HG03575 (cell line): ENCODE measurements at regions not wholly inside any gene's neighbourhood (a gene's known extent, or its start where the extent isn't known, plus 50 kb on each side); places are given as distances from the start of the nearest gene placed in this dataset.
"Not testable (repeated sequence)": the region's sequence is repeated elsewhere in the genome, so short reads cannot be mapped to it uniquely, and the experiment has no call there.

Experiments
- ATAC-seq: cut with Tn5 transposase; IDR thresholded peaks from one replicate; pipeline ENCODE4 v1.9.1; 2021; ENCODE audit not compliant: unreplicated experiment, insufficient number of reproducible peaks, low FRiP score; ENCODE audit errors: extremely low read depth

DNA sequence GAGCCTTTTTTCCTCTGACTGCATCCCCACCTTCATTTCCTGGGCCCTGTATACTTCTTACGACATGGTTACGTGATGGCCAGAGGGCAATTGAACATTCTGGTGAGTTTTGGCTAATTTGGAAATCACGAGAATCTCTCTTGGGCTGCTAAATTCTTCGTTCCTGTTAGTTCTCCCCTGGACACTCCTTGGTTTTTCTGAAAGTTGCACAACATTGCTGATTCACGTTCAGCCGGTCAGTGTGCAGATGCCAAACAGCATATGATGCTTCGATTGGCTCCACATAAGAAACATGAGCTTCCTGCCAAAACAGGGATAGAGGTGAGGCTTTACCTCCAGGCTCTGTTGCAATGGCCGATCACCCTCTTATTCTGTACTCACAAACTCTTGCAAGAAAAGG is 119.4 kb upstream of the LY86 start:
- ATAC-seq, result no peak

DNA sequence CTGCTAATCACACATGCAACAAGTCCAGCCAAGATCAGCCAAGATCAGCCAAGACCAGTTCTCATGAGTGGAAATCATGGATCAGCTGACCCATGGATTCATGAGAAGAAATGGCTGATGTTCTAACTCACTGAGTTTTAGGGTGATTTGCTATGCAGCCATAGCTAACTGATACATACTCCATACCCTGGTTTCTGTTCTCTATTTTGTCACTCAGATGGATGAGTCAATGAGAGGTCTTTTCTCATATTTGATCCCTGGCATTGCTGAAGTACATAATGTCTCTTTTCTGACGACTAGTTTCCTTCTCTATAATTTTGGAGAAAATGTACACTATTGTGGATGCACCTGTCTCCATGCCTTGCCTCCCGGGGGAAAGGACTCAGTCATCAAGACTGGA is 118.4 kb upstream of the LY86 start:
- no peak for ATAC-seq

DNA sequence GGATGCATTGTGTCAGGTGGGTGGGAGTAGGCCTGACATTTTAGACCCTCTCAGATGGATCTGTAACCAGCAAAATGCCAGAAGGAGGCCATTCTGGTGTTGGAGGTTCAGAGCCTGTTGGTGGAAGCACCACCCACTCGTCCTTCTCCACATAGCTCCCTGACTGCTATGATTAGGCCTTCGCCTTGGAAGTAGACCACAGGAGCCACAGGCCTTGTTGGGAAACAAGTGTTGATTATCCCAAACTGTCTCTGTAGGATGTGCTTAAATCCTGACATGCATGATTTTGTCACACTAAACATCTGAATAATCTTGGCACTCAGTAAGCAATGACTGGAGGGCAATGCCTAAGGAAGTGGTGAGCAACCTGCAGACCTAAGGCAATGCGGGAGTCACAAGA is 117.2 kb upstream of the LY86 start:
- no peak for ATAC-seq

DNA sequence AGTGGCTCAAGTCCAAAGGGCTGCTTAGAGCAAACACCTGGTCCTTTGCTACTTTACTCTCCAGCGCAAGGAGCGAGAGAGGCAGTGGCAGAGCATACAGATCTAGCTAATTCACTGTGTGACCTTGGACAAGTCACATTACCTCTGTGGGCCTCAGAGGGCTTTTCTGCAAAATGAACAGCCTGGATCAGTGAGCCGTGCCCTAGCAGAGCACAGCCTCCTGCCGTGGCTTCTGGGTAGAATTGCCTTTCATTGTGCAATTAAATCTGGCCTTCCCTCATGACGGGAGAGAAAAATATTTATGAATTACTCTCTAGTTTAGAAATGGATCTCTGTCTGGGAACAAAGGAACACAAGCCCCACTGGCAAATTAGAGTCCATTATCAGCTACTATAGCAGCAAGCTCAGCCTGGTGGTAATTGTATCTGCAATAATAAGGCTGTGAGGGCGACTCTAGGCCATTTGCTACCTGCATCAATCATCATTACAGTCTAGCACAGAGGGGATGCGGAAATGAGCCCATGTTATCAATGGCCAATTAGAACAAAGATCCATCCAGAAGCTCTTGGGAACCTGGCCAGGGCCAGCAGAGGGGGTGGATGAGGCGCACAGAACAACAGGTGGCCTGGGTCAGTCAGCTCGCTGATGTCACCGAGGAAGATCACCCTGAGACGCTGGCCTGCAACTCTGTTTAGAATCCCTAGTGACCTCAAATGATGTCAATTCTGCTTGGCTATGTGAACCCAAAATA is 114.2 kb upstream of the LY86 start:
- ATAC-seq, result no peak

DNA sequence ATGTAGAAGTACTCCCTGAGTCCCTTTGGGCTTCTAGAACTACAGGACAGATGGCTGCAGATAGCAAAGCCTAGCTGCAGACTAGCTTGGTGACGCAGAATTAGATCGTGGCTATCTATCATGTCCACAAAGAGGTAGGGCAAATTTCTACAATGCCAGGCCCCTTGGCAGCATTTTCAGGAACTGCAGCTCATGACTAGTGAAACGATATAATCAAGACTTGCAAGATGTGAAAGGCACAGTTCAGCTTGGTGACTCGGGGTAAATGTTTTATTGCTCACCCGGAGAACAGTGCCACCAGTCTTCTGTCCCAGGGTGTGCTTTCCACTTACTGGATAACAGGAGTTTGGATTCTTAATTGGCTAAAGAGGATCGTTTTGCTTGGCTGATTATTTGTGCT is 108.7 kb upstream of the LY86 start:
- no peak for ATAC-seq

DNA sequence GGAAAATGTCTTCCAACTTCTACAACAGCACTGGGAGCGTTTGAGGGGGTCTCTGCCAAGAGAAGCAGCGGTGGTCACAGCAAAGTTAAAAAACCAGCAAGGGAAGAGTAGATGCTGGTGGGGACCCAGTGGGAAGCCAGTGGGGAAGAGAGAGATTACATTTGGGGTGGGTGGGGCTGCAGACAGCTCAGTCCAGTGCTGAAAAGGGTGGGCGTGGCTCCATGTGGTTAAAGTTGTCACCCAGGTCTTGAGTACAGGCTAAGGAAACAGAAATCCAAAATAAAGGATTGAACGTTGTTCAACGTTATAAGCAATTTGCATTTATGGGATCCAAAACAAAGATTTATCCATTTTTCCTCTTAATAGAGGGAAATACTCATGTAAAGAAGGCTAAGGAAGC is 106.3 kb upstream of the LY86 start:
- ATAC-seq, result no peak

DNA sequence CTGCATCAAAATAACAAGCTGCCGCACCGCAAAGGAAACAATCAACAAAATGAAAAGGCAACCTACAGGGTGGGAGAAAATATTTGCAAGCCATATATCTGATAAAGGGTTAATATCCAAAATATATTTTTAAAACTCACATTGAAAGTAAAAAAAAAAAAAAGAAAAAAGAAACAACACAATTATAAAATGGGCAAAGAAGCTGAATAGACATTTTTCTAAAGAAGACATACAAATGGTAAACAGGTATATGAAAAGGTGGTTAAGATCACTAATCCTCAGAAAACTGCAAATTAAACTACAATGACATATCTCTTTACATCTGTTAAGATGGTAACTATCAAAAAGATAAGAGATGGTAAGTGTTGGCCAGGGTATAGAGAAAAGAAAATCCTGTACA is 105.4 kb upstream of the LY86 start:
- ATAC-seq, result no peak

DNA sequence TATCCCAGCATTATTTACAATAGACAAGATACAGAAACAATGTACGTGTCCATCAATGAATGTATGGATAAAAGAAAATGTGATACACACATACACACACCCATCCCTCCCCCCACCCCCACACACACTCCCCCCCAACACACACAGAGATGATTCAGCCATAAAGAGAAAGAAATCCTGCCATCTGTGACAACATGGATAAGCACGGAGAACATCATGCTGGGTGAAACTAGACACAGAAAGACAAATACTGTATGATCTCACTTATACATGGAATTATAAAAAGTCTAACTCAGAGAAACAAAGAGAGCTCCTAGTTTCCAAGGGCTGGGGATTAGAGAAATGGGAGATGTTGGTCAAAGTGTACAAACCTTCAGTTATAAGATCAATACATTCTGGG is 104.8 kb upstream of the LY86 start:
- no peak for ATAC-seq

DNA sequence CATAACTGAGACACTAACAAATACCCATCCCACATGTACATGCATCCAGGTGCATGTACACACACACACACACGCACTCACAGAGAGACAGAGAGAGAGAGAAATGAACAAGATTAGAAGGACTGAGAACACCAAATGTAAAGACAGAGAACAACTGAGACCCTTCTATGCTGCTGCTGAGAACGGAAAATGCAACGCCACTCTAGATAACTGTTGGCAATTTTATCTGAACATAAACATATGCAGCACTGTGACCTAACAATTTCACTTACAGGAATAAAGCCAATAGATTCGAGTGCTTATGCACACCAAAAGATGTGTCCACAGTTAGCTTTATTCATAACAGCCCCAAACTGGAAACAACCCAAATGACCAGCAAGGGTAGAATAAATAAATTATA is 103.8 kb upstream of the LY86 start:
- no peak for ATAC-seq

DNA sequence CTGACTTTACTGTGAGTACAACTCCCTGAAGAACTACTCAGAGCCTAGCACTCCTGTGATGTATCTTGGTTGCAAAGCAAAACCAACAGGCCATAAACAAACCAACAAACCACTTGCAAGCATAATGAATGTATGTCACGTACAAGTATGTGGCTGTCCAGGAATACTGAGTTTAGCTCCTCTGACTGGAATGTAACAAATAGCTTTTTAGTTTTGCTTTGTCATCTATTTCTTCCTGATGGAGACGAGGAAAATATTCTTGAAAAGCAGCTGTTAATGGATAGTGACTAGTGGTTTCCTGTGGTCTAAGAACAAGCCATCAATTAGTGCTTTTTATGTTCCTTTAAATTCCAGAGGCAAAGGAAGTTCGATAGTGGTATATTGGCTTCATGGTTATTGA is 101.9 kb upstream of the LY86 start:
- ATAC-seq, result no peak

DNA sequence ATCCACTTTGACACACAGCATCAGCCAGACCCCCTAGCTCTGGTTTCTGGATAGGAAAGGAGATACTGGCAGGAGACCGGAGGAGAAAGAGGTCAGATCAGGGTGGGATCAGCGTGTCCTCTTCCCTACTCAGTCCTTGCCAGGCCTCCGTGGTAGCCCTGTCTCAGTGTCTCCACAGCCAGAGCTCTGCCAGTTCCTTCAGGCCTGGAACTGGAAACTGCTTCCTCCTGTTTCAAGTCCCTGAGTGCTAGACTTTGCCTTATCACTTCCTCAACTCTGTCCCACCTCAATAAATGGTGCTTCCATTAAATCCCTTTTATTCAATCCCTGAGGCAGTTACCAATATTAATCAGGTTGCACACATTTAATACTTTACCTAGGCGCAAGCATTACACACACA is 96.8 kb upstream of the LY86 start:
- no peak for ATAC-seq

DNA sequence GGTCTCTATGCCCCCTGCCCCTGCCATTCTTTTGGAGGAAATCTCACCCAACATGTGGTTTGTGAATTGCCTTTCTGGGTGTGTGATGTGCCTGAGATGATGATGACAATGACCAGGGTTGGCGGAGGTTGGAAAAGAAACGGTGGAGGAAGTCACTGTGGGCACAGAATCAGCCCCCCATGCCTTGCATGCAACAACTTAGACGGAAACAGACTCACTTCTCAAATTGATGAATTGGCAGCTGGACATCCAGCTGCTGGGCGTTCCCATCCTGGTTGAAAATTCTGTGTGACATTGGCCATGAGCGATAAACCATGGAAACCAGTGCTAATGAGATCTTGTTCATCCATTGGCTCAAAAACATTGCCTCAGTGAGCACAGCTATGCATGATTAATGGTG is 95.8 kb upstream of the LY86 start:
- ATAC-seq, result no peak

DNA sequence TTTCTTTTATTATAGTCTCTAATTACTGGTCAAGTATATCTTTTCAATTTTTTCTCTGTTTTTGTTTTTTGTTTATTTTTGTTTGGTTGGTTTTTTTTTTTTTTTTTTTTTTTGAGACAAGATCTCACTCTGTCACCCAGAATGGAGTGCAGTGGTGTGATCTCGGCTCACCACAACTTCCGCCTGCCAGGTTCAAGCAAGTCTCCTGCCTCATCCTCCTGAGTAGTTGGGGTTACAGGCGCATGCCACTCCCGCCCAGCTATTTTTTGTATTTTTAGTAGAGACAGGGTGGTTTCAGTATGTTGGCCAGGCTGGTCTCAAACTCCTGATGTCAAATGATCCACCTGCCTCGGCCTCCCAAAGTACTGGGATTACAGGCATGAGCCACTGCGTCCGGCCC is 94.4 kb upstream of the LY86 start:
- not testable (repeated sequence) for ATAC-seq

DNA sequence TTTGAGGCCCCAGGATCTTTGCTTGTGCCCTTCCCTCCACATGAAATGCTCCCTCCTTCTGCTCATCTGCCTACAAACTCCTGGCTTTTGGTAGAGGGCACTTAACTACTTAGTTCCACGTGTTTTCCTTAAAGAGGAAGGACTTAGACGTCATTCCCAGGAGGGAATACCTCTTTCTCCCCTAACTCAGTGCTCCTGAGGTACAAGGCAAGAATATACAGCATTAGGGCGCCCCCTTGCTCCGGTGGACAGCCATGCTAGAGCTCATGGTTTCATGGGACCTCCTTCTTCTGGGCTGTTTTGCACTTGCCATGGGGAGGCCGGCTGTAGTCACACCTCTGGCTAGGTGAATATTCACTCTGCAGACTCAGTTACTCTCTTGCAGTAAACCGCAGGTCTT is 93.8 kb upstream of the LY86 start:
- no peak for ATAC-seq

DNA sequence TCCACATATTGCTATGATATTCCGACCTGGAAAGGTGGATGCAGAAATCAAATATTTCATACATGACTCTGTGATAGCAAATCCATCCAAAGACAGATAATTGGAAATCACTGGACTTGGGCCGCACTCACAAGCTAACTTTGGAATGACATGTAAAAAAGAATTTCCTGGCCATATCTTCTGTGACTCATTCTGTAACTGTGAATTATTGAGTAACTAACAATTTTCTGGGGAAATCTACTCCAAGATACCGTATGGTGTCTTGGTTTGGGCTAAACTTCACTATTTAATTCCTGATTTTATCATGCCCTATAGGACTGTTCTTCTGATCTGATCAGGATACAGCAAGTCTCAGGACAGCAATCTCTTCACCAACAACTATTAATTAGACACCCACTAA is 92.7 kb upstream of the LY86 start:
- no peak for ATAC-seq

DNA sequence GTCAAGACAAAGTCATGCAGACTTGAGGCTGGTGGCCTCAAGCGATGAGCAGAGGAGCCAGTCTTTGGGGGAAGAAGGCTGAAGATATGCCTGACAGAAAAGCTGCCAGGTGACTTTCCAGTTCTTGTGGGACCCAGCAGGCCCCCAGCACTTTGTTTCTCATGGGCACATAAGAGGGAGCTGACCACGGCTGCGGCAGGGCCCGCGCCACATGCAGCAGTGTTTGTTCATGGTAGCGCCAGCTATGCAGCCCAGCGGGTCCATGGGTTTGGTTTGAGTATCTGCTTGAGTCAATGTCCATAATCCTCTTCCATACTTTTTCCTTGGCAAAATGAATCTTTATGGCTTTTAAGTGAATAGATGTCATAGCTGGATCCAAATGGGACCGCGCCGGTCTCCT is 91.0 kb upstream of the LY86 start:
- no peak for ATAC-seq

DNA sequence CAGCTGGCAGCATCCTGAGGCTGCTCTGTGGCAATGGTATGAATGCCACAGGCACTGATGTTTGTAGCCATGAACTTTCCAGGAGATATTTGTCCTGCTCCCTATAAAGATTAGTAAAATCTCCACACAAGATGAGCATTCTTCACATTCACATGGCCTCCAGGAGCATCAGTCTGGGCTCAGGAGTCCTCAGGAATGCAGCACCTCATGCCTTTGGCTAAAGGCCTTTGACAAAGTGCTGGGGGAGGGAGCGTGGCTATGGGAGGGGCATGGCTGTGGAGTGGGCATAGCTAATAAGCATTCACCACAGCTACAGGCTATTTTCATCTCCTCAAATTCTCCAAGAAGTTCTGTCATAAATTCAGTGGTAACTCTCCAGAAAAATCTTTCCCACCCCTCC is 90.5 kb upstream of the LY86 start:
- ATAC-seq, result no peak

DNA sequence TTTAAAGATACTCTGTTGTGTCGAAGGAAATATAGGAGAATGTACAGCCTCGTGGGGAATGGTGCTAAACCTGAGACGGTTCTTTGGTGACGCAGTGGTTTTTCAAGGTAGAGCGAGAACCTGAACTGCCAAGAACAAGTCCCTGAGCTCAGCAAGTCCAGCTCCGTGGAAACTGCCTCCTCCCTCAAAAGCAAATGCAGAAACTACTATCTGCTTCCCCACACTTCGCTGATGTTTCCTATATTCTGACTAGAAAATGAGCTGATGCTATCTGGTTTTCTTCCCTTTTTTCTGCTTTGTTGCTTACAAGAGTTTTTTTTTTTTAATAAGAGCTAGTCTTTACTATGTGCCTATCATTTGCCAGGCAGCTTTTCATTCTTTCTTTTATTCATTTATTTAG is 85.3 kb upstream of the LY86 start:
- no peak for ATAC-seq

DNA sequence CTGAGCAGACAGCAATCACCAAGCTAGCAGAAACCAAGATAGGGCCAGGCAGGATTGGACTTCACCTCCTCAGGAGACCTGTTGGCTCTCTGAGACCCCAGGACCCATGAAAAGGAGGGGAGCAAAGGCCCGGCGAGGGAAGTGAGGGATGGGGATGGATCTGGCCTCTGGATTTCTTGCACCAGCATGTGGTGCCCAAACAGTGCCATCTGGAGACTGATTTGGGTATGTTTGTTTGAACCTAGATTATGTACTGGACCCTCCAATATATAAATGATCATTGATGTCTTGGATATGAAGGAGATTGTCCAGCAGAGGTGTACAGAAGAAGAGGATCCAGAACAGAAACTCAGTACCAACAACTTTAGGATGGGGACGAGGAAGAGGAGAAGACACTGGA is 83.4 kb upstream of the LY86 start:
- ATAC-seq, result no peak

DNA sequence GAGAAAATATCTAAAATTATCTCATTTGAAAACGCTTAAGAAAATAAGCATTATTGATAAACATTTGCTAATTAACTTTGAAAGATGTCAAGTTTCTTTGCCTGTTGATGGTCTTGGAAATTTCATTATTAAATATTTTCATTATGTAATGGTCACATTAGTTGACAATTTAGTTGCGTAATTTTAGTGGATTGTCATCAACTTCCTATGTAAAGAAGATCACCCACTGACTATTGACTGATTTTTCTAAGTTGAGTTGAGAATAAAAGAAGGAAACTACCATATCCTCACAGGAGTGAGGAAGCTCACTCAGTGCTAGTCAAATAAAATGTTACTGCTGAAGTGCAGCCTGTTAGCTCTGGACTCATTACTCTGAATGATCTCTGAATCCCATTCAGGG is 79.9 kb upstream of the LY86 start:
- no peak for ATAC-seq

DNA sequence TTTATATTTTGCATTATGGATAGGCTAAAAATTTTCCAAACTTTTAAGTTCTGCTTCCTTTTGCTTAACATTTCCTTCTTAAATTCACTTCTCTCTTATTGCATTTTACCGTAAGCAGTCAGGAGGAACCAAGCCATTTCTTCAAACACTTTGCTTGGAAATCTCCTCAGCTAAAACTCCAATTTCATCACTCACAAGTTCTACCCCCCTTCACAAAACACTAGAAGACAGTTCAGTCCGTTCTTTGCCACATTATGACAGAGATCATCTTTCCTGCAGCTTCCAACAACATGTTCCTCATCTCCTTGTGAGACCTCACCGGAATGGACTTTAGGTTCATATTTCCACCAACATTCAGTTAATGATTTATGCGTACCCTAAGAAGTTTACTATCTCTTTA is 79.2 kb upstream of the LY86 start:
- ATAC-seq, result no peak
